GM23338 (cell line): ENCODE measurements at regions not wholly inside any gene's neighbourhood (a gene's known extent, or its start where the extent isn't known, plus 50 kb on each side); places are given as distances from the start of the nearest gene placed in this dataset.

Source experiments
- ATAC-seq: fragments of 200-7000 bp; cut with Tn5 transposase; 3 replicates; pipeline ENCODE4 v1.9.1; 2020
- DNase-seq: peaks from one replicate; pipeline ENCODE4 v3.0.0-alpha.2; 2015; ENCODE audit warnings: low spot score
- H2AFZ ChIP-seq: fragments of 200-600 bp; sonication (generic); 2 replicates; pipeline ENCODE4 v1.8.0; 2016; ENCODE audit warnings: antibody characterized with exemption, mild to moderate bottlenecking, moderate library complexity
- H3F3A ChIP-seq: fragments of 200-600 bp; sonication (generic); replicated peaks from 2 replicates; pipeline ENCODE4 v1.8.0; 2017; ENCODE audit warnings: antibody characterized with exemption, mixed run types, low read depth
- H3K27ac ChIP-seq: fragments of 200-600 bp; sonication (generic); 2 replicates; pipeline ENCODE4 v1.6.1; 2016; ENCODE audit warnings: low read depth
- H3K27me3 ChIP-seq: fragments of 200-600 bp; sonication (generic); 2 replicates; pipeline ENCODE4 v1.8.0; 2016; ENCODE audit warnings: mild to moderate bottlenecking, mixed run types, moderate library complexity; ENCODE audit not compliant: insufficient read depth
- H3K36me3 ChIP-seq: fragments of 200-600 bp; sonication (generic); 2 replicates; pipeline ENCODE4 v1.8.0; 2016; ENCODE audit warnings: mild to moderate bottlenecking; ENCODE audit not compliant: insufficient read depth
- H3K4me1 ChIP-seq: fragments of 200-600 bp; sonication (generic); 2 replicates; pipeline ENCODE4 v1.8.0; 2016; ENCODE audit warnings: mild to moderate bottlenecking, moderate library complexity; ENCODE audit not compliant: insufficient read depth
- H3K4me2 ChIP-seq: fragments of 200-600 bp; sonication (generic); 2 replicates; pipeline ENCODE4 v1.7.1; 2017; ENCODE audit warnings: mixed run types
- H3K4me3 ChIP-seq: fragments of 200-600 bp; sonication (generic); 2 replicates; pipeline ENCODE4 v1.6.1; 2016; ENCODE audit warnings: mixed run types
- H3K79me2 ChIP-seq: fragments of 200-600 bp; sonication (generic); replicated peaks from 2 replicates; pipeline ENCODE4 v1.8.0; 2017; ENCODE audit warnings: mild to moderate bottlenecking; ENCODE audit not compliant: insufficient read depth
- H3K9me2 ChIP-seq: fragments of 200-600 bp; sonication (generic); 2 replicates; pipeline ENCODE4 v1.8.0; 2017; ENCODE audit not compliant: insufficient read depth
- H4K20me1 ChIP-seq: fragments of 200-600 bp; sonication (generic); replicated peaks from 2 replicates; pipeline ENCODE4 v1.8.0; 2017; ENCODE audit warnings: mild to moderate bottlenecking; ENCODE audit not compliant: insufficient read depth
- H3K27ac Mint-ChIP-seq: 2 replicates; pipeline ENCODE4 v1.8.0; 2020; ENCODE audit warnings: inconsistent platforms, mild to moderate bottlenecking, moderate library complexity, mixed read lengths
- H3K27me3 Mint-ChIP-seq: 3 replicates; pipeline ENCODE4 v1.8.0; 2022; ENCODE audit warnings: low read depth, mild to moderate bottlenecking, moderate library complexity, mixed read lengths, inconsistent platforms; ENCODE audit not compliant: insufficient read depth, poor library complexity
- H3K36me3 Mint-ChIP-seq: 3 replicates; pipeline ENCODE4 v1.8.0; 2021; ENCODE audit warnings: low read depth, mild to moderate bottlenecking, inconsistent platforms, moderate library complexity, mixed read lengths
- H3K4me1 Mint-ChIP-seq: 3 replicates; pipeline ENCODE4 v1.8.0; 2020; ENCODE audit warnings: mild to moderate bottlenecking, inconsistent platforms, mixed read lengths
- H3K4me3 Mint-ChIP-seq: 3 replicates; pipeline ENCODE4 v1.8.0; 2021; ENCODE audit warnings: moderate library complexity, mild to moderate bottlenecking, inconsistent platforms, mixed read lengths
- H3K9me3 Mint-ChIP-seq: 3 replicates; pipeline ENCODE4 v1.8.0; 2020; ENCODE audit warnings: moderate library complexity, mild to moderate bottlenecking, inconsistent platforms, mixed read lengths
- CREB1 ChIP-seq: fragments of 250-450 bp; sonication (Bioruptor Pico); IDR thresholded peaks from 2 replicates; pipeline ENCODE4 v1.5.0; 2020; ENCODE audit warnings: low read depth, mild to moderate bottlenecking, moderate library complexity
- EZH2 ChIP-seq: fragments of 200-600 bp; sonication (generic); IDR thresholded peaks from one replicate; pipeline ENCODE4 v1.8.0; 2017; ENCODE audit warnings: antibody characterized with exemption, mild to moderate bottlenecking, low read depth; ENCODE audit not compliant: unreplicated experiment
- EZH2phosphoT487 ChIP-seq: fragments of 200-600 bp; sonication (generic); IDR thresholded peaks from one replicate; pipeline ENCODE4 v1.8.1; 2018; ENCODE audit warnings: antibody characterized with exemption; ENCODE audit not compliant: unreplicated experiment
- JUNB ChIP-seq: IDR thresholded peaks from one replicate; pipeline ENCODE4 v1.6.1; 2016; ENCODE audit warnings: antibody characterized with exemption; ENCODE audit not compliant: unreplicated experiment
- NANOG ChIP-seq: IDR thresholded peaks from 2 replicates; pipeline ENCODE4 v1.6.1; 2016; ENCODE audit warnings: antibody characterized with exemption, borderline replicate concordance
- POLR2AphosphoS5 ChIP-seq: IDR thresholded peaks from 2 replicates; pipeline ENCODE4 v1.6.1; 2016; ENCODE audit warnings: antibody characterized with exemption, low read depth
- STAT1 ChIP-seq: IDR thresholded peaks from one replicate; pipeline ENCODE4 v1.6.1; 2016; ENCODE audit warnings: antibody characterized with exemption; ENCODE audit not compliant: unreplicated experiment
- ZNF114 ChIP-seq: fragments of 250-450 bp; sonication (Bioruptor Pico); IDR thresholded peaks from 2 replicates; pipeline ENCODE4 v1.5.0; 2020; ENCODE audit warnings: mild to moderate bottlenecking, moderate library complexity
- ZNF331 ChIP-seq: fragments of 250-450 bp; sonication (Bioruptor Pico); IDR thresholded peaks from 2 replicates; pipeline ENCODE4 v1.5.0; 2020; ENCODE audit warnings: low read depth, mild to moderate bottlenecking, moderate library complexity
- TF ChIP-seq, protein P1 (sequence below): fragments of 250-450 bp; sonication (Bioruptor Pico); IDR thresholded peaks from 2 replicates; pipeline ENCODE4 v1.5.0; 2020; ENCODE audit warnings: mild to moderate bottlenecking, moderate library complexity
- TF ChIP-seq, protein P2 (sequence below): IDR thresholded peaks from one replicate; pipeline ENCODE4 v1.6.1; 2018; ENCODE audit warnings: antibody characterized with exemption; ENCODE audit not compliant: unreplicated experiment
- TF ChIP-seq, protein P3 (sequence below): IDR thresholded peaks from 2 replicates; pipeline ENCODE4 v1.6.1; 2016; ENCODE audit warnings: antibody characterized with exemption

DNA sequence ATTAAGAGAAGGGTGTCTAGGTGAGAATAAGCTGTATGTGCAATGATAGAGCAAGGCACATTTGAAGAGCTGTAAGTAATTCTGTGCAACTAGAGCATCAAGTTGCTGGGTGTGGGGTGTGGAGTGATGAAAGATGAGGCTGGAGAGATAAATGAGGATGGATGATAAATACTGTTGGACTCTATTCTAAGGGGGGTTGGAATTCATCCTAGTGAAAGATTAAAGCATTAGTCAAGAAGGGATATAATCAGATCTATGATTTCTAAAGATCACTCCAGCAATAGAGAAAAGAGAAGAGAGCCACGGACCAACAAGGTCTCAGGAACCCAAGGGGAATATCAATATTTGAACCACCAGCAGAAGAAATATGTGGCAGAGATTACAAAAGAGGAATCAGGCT, 415.0 kb upstream of the RPS6KA3 start:
- peaks cover 1% of the 10 kb centered on the region for H3K27me3 Mint-ChIP-seq
- Histone ChIP-seq H2AFZ (no peak overlapping the region), H3K27me3 (no peaks in the 10 kb centered on the region), H3K4me2 (no peak overlapping the region), H3K9me2 (no peaks in the 10 kb centered on the region), H3F3A (no peaks in the 10 kb centered on the region), H3K79me2 (no peaks in the 10 kb centered on the region), H3K36me3 (no peaks in the 10 kb centered on the region), H3K27ac (no peak overlapping the region), H3K4me1 (no peaks in the 10 kb centered on the region), H3K4me3 (no peak overlapping the region), H4K20me1 (no peaks in the 10 kb centered on the region)
- ATAC-seq: no peak
- no peak overlapping the region for H3K4me3 Mint-ChIP-seq
- TF ChIP-seq CREB1 (CRISPR knock-in tag): no peak
- TF ChIP-seq, protein P1, sequence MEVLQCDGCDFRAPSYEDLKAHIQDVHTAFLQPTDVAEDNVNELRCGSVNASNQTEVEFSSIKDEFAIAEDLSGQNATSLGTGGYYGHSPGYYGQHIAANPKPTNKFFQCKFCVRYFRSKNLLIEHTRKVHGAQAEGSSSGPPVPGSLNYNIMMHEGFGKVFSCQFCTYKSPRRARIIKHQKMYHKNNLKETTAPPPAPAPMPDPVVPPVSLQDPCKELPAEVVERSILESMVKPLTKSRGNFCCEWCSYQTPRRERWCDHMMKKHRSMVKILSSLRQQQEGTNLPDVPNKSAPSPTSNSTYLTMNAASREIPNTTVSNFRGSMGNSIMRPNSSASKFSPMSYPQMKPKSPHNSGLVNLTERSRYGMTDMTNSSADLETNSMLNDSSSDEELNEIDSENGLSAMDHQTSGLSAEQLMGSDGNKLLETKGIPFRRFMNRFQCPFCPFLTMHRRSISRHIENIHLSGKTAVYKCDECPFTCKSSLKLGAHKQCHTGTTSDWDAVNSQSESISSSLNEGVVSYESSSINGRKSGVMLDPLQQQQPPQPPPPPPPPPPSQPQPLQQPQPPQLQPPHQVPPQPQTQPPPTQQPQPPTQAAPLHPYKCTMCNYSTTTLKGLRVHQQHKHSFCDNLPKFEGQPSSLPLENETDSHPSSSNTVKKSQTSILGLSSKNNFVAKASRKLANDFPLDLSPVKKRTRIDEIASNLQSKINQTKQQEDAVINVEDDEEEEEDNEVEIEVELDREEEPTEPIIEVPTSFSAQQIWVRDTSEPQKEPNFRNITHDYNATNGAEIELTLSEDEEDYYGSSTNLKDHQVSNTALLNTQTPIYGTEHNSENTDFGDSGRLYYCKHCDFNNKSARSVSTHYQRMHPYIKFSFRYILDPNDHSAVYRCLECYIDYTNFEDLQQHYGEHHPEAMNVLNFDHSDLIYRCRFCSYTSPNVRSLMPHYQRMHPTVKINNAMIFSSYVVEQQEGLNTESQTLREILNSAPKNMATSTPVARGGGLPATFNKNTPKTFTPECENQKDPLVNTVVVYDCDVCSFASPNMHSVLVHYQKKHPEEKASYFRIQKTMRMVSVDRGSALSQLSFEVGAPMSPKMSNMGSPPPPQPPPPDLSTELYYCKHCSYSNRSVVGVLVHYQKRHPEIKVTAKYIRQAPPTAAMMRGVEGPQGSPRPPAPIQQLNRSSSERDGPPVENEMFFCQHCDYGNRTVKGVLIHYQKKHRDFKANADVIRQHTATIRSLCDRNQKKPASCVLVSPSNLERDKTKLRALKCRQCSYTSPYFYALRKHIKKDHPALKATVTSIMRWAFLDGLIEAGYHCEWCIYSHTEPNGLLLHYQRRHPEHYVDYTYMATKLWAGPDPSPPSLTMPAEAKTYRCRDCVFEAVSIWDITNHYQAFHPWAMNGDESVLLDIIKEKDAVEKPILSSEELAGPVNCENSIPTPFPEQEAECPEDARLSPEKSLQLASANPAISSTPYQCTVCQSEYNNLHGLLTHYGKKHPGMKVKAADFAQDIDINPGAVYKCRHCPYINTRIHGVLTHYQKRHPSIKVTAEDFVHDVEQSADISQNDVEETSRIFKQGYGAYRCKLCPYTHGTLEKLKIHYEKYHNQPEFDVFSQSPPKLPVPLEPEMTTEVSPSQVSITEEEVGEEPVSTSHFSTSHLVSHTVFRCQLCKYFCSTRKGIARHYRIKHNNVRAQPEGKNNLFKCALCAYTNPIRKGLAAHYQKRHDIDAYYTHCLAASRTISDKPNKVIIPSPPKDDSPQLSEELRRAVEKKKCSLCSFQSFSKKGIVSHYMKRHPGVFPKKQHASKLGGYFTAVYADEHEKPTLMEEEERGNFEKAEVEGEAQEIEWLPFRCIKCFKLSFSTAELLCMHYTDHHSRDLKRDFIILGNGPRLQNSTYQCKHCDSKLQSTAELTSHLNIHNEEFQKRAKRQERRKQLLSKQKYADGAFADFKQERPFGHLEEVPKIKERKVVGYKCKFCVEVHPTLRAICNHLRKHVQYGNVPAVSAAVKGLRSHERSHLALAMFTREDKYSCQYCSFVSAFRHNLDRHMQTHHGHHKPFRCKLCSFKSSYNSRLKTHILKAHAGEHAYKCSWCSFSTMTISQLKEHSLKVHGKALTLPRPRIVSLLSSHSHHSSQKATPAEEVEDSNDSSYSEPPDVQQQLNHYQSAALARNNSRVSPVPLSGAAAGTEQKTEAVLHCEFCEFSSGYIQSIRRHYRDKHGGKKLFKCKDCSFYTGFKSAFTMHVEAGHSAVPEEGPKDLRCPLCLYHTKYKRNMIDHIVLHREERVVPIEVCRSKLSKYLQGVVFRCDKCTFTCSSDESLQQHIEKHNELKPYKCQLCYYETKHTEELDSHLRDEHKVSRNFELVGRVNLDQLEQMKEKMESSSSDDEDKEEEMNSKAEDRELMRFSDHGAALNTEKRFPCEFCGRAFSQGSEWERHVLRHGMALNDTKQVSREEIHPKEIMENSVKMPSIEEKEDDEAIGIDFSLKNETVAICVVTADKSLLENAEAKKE (CRISPR knock-in tag): no peak
- TF ChIP-seq, protein P2, sequence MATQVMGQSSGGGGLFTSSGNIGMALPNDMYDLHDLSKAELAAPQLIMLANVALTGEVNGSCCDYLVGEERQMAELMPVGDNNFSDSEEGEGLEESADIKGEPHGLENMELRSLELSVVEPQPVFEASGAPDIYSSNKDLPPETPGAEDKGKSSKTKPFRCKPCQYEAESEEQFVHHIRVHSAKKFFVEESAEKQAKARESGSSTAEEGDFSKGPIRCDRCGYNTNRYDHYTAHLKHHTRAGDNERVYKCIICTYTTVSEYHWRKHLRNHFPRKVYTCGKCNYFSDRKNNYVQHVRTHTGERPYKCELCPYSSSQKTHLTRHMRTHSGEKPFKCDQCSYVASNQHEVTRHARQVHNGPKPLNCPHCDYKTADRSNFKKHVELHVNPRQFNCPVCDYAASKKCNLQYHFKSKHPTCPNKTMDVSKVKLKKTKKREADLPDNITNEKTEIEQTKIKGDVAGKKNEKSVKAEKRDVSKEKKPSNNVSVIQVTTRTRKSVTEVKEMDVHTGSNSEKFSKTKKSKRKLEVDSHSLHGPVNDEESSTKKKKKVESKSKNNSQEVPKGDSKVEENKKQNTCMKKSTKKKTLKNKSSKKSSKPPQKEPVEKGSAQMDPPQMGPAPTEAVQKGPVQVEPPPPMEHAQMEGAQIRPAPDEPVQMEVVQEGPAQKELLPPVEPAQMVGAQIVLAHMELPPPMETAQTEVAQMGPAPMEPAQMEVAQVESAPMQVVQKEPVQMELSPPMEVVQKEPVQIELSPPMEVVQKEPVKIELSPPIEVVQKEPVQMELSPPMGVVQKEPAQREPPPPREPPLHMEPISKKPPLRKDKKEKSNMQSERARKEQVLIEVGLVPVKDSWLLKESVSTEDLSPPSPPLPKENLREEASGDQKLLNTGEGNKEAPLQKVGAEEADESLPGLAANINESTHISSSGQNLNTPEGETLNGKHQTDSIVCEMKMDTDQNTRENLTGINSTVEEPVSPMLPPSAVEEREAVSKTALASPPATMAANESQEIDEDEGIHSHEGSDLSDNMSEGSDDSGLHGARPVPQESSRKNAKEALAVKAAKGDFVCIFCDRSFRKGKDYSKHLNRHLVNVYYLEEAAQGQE: no peak
- TF ChIP-seq EZH2phosphoT487: no peak
- TF ChIP-seq ZNF331 (CRISPR knock-in tag): no peak
- TF ChIP-seq NANOG: no peak
- TF ChIP-seq, protein P3, sequence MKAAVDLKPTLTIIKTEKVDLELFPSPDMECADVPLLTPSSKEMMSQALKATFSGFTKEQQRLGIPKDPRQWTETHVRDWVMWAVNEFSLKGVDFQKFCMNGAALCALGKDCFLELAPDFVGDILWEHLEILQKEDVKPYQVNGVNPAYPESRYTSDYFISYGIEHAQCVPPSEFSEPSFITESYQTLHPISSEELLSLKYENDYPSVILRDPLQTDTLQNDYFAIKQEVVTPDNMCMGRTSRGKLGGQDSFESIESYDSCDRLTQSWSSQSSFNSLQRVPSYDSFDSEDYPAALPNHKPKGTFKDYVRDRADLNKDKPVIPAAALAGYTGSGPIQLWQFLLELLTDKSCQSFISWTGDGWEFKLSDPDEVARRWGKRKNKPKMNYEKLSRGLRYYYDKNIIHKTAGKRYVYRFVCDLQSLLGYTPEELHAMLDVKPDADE: no peak
- no peak for TF ChIP-seq EZH2
- no peak for TF ChIP-seq POLR2AphosphoS5
- no peak for TF ChIP-seq ZNF114 (CRISPR knock-in tag)
- no peak for TF ChIP-seq JUNB
- TF ChIP-seq STAT1: no peak
- H3K9me3 Mint-ChIP-seq: no peaks in the 10 kb centered on the region
- H3K4me1 Mint-ChIP-seq: no peaks in the 10 kb centered on the region
- H3K27ac Mint-ChIP-seq: no peak overlapping the region
- no peak for DNase-seq
- no peaks in the 10 kb centered on the region for H3K36me3 Mint-ChIP-seq
